ENCODE measurements at regions not wholly inside any gene's neighbourhood (a gene's known extent, or its start where the extent isn't known, plus 50 kb on each side); places are given as distances from the start of the nearest gene placed in this dataset.
"Not testable (repeated sequence)": the region's sequence is repeated elsewhere in the genome, so short reads cannot be mapped to it uniquely, and the experiment has no call there.

- DNase-seq: no peak
Observed at GRCh38 chr3:124650798-124651197, 79.5 kb upstream of the UMPS start.

- not testable (repeated sequence) for DNase-seq
Observed at GRCh38 chr3:124651416-124651815, 78.8 kb upstream of the UMPS start.

- DNase-seq: no peak
Observed at GRCh38 chr3:124652009-124652408, 78.2 kb upstream of the UMPS start.

GRCh38 chr3:124653071-124653796 is 77.0 kb upstream of the UMPS start:
- DNase-seq: no peak

GRCh38 chr3:124653797-124654469 is 76.3 kb upstream of the UMPS start:
- no peak for DNase-seq

GRCh38 chr3:124654470-124654845 is 75.8 kb upstream of the UMPS start:
- DNase-seq: no peak

GRCh38 chr3:124656531-124656930 is 73.7 kb upstream of the UMPS start:
- no peak for DNase-seq

GRCh38 chr3:124657138-124657537 is 73.1 kb upstream of the UMPS start:
- no peak for DNase-seq

GRCh38 chr3:124658270-124658669 is 72.0 kb upstream of the UMPS start:
- no peak for DNase-seq

GRCh38 chr3:124659175-124659574 is 71.1 kb upstream of the UMPS start:
- DNase-seq: no peak

GRCh38 chr3:124660599-124660998 is 69.7 kb upstream of the UMPS start:
- DNase-seq: no peak

- DNase-seq: no peak
Observed at GRCh38 chr3:124663690-124664089, 66.6 kb upstream of the UMPS start.

- DNase-seq: no peak
Observed at GRCh38 chr3:124664804-124665203, 65.4 kb upstream of the UMPS start.

- no peak for DNase-seq
Observed at GRCh38 chr3:124666067-124666466, 64.2 kb upstream of the UMPS start.

- no peak for DNase-seq
Observed at GRCh38 chr3:124669470-124669869, 60.8 kb upstream of the UMPS start.

- no peak for DNase-seq
Observed at GRCh38 chr3:124671106-124671505, 59.1 kb upstream of the UMPS start.

- no peak for DNase-seq
Observed at GRCh38 chr3:124674336-124674735, 55.9 kb upstream of the UMPS start.

- DNase-seq: no peak
Observed at GRCh38 chr3:124676236-124676635, 54.0 kb upstream of the UMPS start.

GRCh38 chr3:124679048-124679638 is 51.1 kb upstream of the UMPS start:
- no peak for DNase-seq
